H1 (cell line): ENCODE measurements at regions not wholly inside any gene's neighbourhood (a gene's known extent, or its start where the extent isn't known, plus 50 kb on each side); places are given as distances from the start of the nearest gene placed in this dataset.

Experiments
- EZH2 ChIP-seq: fragments of 200-600 bp; sonication (generic); IDR thresholded peaks from 2 replicates; pipeline ENCODE4 v1.7.1; 2012; ENCODE audit warnings: low read depth, mild to moderate bottlenecking, moderate library complexity, low read length, inconsistent platforms; ENCODE audit not compliant: severe bottlenecking
- POLR2A ChIP-seq, 2 experiments: IDR thresholded peaks; 1 replicate in 1 of 2; 2 replicates in 1 of 2; pipeline ENCODE4 v1.6.1; 2011; ENCODE audit warnings: low read depth in 2 of 2, low read length in 2 of 2, mild to moderate bottlenecking in 2 of 2; ENCODE audit errors: control extremely low read depth in 1 of 2
- SIX5 ChIP-seq: IDR thresholded peaks from 2 replicates; pipeline ENCODE4 v1.6.1; 2011; ENCODE audit warnings: mild to moderate bottlenecking, low read depth, low read length
- ZNF274 ChIP-seq: IDR thresholded peaks from 2 replicates; pipeline ENCODE4 v1.7.0; 2012; ENCODE audit warnings: low read length, borderline replicate concordance; ENCODE audit errors: extremely low read depth
- TF ChIP-seq, protein P1 (sequence below), 3 experiments: IDR thresholded peaks; 1 replicate in 2 of 3; 2 replicates in 1 of 3; pipeline versions ENCODE4 v1.5.1 to v1.6.1; 2011; ENCODE audit warnings: low read length in 3 of 3, mild to moderate bottlenecking in 3 of 3, inconsistent platforms in 2 of 3, low read depth in 1 of 3, moderate library complexity in 1 of 3; ENCODE audit not compliant: insufficient read depth in 1 of 3; ENCODE audit errors: control extremely low read depth in 1 of 3

DNA sequence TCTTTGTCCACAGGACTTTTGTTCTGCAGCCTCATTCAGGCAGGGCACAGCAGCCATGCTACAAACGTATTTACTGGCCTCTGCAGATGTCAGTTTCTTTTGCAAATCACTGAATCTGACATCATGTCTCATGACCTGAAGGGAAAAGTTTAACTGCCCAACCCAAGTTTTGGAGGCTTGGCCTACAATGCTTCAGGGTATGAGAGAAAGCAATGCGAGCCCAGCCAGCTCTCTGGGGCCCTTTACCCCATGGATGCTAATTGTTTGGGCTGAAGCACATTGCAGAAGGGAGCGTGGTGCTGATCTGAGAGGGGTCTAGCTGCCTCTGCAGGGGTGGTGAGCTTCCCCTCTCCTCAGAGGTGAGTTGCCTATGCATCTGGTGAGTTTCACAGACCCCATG is 179.9 kb upstream of the CXCL12 start:
- TF ChIP-seq EZH2 = no peak
- TF ChIP-seq POLR2A (IDR thresholded peaks at IDR 0.05; ENCODE audit: control extremely low read depth in 1 of 2, low read depth in 2 of 2, low read length in 2 of 2) = no peak
- no peak for TF ChIP-seq ZNF274
- TF ChIP-seq, protein P1, sequence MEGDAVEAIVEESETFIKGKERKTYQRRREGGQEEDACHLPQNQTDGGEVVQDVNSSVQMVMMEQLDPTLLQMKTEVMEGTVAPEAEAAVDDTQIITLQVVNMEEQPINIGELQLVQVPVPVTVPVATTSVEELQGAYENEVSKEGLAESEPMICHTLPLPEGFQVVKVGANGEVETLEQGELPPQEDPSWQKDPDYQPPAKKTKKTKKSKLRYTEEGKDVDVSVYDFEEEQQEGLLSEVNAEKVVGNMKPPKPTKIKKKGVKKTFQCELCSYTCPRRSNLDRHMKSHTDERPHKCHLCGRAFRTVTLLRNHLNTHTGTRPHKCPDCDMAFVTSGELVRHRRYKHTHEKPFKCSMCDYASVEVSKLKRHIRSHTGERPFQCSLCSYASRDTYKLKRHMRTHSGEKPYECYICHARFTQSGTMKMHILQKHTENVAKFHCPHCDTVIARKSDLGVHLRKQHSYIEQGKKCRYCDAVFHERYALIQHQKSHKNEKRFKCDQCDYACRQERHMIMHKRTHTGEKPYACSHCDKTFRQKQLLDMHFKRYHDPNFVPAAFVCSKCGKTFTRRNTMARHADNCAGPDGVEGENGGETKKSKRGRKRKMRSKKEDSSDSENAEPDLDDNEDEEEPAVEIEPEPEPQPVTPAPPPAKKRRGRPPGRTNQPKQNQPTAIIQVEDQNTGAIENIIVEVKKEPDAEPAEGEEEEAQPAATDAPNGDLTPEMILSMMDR (IDR thresholded peaks at IDR 0.05; ENCODE audit: control extremely low read depth in 1 of 3, insufficient read depth in 1 of 3, low read depth in 1 of 3, low read length in 3 of 3) = no peak
- TF ChIP-seq SIX5 = no peak
